Neural crest cell (in vitro differentiated cells): ENCODE measurements at regions not wholly inside any gene's neighbourhood (a gene's known extent, or its start where the extent isn't known, plus 50 kb on each side); places are given as distances from the start of the nearest gene placed in this dataset.
A peak's percentile ranks its signal among the peaks of the same experiment; 100 is the strongest.

Source experiments
- DNase-seq: peaks from one replicate; pipeline ENCODE4 v3.0.0; 2021; ENCODE audit warnings: low read depth, mixed read lengths, low spot score
- H3K27ac Mint-ChIP-seq: one replicate; pipeline ENCODE4 v1.8.0; 2021; ENCODE audit warnings: mild to moderate bottlenecking, mixed read lengths; ENCODE audit not compliant: unreplicated experiment
- H3K27me3 Mint-ChIP-seq: 2 replicates; pipeline ENCODE4 v1.8.0; 2021; ENCODE audit warnings: low read depth, mild to moderate bottlenecking, mixed read lengths
- H3K36me3 Mint-ChIP-seq: 2 replicates; pipeline ENCODE4 v1.8.0; 2021; ENCODE audit warnings: low read depth, mild to moderate bottlenecking, mixed read lengths
- H3K4me1 Mint-ChIP-seq: 2 replicates; pipeline ENCODE4 v1.8.0; 2021; ENCODE audit warnings: mixed read lengths
- H3K4me3 Mint-ChIP-seq: one replicate; pipeline ENCODE4 v1.8.0; 2021; ENCODE audit warnings: mild to moderate bottlenecking, mixed read lengths
- H3K9me3 Mint-ChIP-seq: 2 replicates; pipeline ENCODE4 v1.8.0; 2021; ENCODE audit warnings: mixed read lengths
- CTCF ChIP-seq: fragments of 200-600 bp; sonication (generic); conservative IDR thresholded peaks from 2 replicates; pipeline ENCODE4 v1.5.0; 2021; ENCODE audit warnings: antibody characterized with exemption, mild to moderate bottlenecking

DNA sequence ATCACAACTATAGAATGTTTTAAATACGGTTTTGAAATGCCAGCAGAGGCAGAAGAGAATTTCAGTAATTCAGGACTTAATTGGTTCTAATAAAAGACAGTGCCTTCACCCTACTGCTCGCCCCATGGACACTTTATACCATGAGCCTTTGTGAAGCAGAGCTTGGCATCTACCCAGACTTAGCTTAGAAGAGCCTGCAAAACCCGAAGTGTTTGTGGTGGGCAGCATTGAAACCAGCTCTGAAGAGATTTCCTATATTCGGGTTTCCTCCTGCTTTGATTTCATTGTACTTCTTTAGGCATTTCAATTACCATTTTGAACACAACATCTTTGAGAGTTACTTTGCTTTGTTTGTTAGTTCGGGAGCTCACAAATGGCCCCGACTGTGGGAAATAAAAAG is 185.1 kb upstream of the MTNR1B start:
- Mint-ChIP-seq H3K4me3 (no peak overlapping the region), H3K27ac (peak overlapping the region; percentile 74), H3K36me3 (no peaks in the 10 kb centered on the region), H3K9me3 (no peaks in the 10 kb centered on the region), H3K4me1 (peaks cover 13% of the 10 kb centered on the region), H3K27me3 (no peaks in the 10 kb centered on the region)
- no peak for DNase-seq
- TF ChIP-seq CTCF = no peak

DNA sequence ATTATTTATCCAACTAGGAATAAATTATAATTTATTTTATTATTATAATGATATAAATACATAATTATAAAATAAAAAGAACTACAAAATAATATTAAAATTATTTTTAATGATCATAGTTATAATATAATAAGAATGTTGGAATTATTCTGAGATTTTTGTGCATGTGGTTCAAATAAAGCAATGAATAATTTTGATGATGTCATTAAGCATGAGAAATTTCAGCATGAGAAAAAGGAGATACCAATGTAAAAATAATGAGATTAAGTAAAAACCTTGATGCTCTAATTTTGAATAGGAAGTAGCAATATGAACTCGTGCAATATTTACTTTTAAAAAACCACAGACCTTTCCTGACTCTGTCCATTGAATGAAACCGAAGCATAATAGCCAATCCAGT is 181.8 kb upstream of the MTNR1B start:
- H3K27ac Mint-ChIP-seq = no peak overlapping the region
- DNase-seq = no peak
- H3K9me3 Mint-ChIP-seq = no peaks in the 10 kb centered on the region
- no peak for TF ChIP-seq CTCF
- H3K36me3 Mint-ChIP-seq = peaks cover 14% of the 10 kb centered on the region
- H3K27me3 Mint-ChIP-seq = no peaks in the 10 kb centered on the region
- H3K4me1 Mint-ChIP-seq = peaks cover 16% of the 10 kb centered on the region
- H3K4me3 Mint-ChIP-seq = no peak overlapping the region

DNA sequence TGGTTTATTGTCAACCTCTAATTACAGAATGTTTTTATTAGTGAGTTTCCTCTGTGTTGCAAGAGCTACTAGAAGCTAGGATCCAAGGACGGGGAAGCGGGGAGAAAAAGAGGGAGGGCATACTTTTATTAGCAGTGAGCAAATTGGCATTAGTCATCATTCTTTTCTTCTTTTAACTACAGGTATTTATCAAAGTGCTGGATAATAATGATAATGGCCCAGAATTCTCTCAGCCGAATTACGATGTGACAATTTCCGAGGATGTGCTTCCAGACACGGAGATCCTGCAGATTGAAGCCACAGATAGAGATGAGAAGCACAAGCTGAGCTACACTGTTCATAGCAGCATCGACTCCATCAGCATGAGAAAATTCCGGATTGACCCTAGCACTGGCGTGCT is 179.7 kb upstream of the MTNR1B start:
- no peaks in the 10 kb centered on the region for H3K9me3 Mint-ChIP-seq
- DNase-seq = no peak
- no peak overlapping the region for H3K27ac Mint-ChIP-seq
- peaks cover 27% of the 10 kb centered on the region for H3K4me1 Mint-ChIP-seq
- TF ChIP-seq CTCF = no peak
- H3K27me3 Mint-ChIP-seq = no peaks in the 10 kb centered on the region
- H3K4me3 Mint-ChIP-seq = no peak overlapping the region
- H3K36me3 Mint-ChIP-seq = peaks cover 16% of the 10 kb centered on the region

GRCh38 chr11:92790366-92790765 is 179.1 kb upstream of the MTNR1B start:
- no peak overlapping the region for H3K4me3 Mint-ChIP-seq
- no peak overlapping the region for H3K27ac Mint-ChIP-seq
- no peaks in the 10 kb centered on the region for H3K27me3 Mint-ChIP-seq
- H3K36me3 Mint-ChIP-seq = peaks cover 18% of the 10 kb centered on the region
- no peak for TF ChIP-seq CTCF
- peaks cover 22% of the 10 kb centered on the region for H3K4me1 Mint-ChIP-seq
- no peak for DNase-seq
- H3K9me3 Mint-ChIP-seq = no peaks in the 10 kb centered on the region

GRCh38 chr11:92790926-92791616 is 178.4 kb upstream of the MTNR1B start:
- H3K36me3 Mint-ChIP-seq = peaks cover 18% of the 10 kb centered on the region
- DNase-seq = no peak
- no peaks in the 10 kb centered on the region for H3K9me3 Mint-ChIP-seq

More at GRCh38 chr11:92790926-92791616, 178.4 kb upstream of the MTNR1B start:
- TF ChIP-seq CTCF = no peak
- Mint-ChIP-seq H3K27ac (no peak overlapping the region), H3K4me1 (peaks cover 22% of the 10 kb centered on the region), H3K4me3 (no peak overlapping the region), H3K27me3 (no peaks in the 10 kb centered on the region)
